ENCODE measurements at regions not wholly inside any gene's neighbourhood (a gene's known extent, or its start where the extent isn't known, plus 50 kb on each side); places are given as distances from the start of the nearest gene placed in this dataset.

DNA sequence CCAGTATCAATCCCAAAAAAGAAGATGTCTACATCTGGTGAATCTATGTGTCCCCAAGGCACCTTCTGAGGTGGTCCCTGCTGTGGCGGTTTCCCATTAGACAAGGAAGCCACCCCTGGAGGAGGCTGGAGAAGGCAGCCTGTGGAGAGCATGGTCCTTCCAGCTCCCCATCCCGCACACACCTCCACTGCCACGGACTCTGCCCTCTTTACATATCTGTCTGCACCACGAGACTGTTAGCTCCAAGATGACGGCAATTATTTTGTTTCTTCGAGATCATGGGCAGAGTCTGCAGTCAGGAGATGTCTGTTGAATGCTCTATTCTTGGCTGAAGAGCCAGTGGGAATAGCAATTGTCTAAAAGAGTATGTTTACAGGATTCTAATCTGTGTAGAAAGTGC is 132.0 kb downstream of the OSR1 start:
- no peak for DNase-seq
- Histone ChIP-seq H3K4me1 (peaks cover 0 to 3% of the 10 kb centered on the region in 2 donors), H3K27me3 (no peaks in the 10 kb centered on the region), H3K36me3 (no peaks in the 10 kb centered on the region), H3K9me3 (no peaks in the 10 kb centered on the region), H3K4me3 (no peak overlapping the region), H3K27ac (no peak overlapping the region)
- no peak for TF ChIP-seq POLR2A (IDR thresholded peaks at IDR 0.05)
- TF ChIP-seq, protein P1, sequence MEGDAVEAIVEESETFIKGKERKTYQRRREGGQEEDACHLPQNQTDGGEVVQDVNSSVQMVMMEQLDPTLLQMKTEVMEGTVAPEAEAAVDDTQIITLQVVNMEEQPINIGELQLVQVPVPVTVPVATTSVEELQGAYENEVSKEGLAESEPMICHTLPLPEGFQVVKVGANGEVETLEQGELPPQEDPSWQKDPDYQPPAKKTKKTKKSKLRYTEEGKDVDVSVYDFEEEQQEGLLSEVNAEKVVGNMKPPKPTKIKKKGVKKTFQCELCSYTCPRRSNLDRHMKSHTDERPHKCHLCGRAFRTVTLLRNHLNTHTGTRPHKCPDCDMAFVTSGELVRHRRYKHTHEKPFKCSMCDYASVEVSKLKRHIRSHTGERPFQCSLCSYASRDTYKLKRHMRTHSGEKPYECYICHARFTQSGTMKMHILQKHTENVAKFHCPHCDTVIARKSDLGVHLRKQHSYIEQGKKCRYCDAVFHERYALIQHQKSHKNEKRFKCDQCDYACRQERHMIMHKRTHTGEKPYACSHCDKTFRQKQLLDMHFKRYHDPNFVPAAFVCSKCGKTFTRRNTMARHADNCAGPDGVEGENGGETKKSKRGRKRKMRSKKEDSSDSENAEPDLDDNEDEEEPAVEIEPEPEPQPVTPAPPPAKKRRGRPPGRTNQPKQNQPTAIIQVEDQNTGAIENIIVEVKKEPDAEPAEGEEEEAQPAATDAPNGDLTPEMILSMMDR (IDR thresholded peaks at IDR 0.05) = no peak
- intact Hi-C loops (cut with DNase I; ENCODE audit: low total_unique reads) = no loop called here

DNA sequence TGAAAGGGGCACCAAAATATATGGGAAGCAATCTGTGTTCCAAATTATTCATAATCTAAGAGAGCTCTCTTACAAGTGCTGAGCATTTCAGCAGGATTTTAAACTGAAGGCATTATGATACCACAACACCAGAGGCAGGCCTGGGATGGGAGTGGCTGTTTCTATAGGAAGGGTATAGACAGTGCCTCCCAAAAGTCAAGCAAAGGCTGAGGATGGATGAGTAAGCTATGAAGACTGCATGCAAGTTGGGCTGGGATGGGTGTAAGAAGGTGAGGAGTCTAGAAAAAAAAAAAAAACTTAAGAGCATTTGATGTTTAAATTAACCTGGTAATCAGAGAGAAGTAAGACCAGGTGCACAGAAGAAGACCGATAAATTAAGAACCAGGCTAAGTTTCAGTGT is 132.5 kb downstream of the OSR1 start:
- Histone ChIP-seq H3K36me3 (no peaks in the 10 kb centered on the region), H3K4me3 (no peak overlapping the region), H3K9me3 (no peaks in the 10 kb centered on the region), H3K4me1 (peaks cover 0 to 3% of the 10 kb centered on the region in 2 donors), H3K27me3 (no peaks in the 10 kb centered on the region), H3K27ac (no peak overlapping the region)
- TF ChIP-seq, protein P1 (IDR thresholded peaks at IDR 0.05) = no peak
- no peak for TF ChIP-seq POLR2A (IDR thresholded peaks at IDR 0.05)
- DNase-seq = no peak
- intact Hi-C loops (cut with DNase I; ENCODE audit: low total_unique reads) = no loop called here

DNA sequence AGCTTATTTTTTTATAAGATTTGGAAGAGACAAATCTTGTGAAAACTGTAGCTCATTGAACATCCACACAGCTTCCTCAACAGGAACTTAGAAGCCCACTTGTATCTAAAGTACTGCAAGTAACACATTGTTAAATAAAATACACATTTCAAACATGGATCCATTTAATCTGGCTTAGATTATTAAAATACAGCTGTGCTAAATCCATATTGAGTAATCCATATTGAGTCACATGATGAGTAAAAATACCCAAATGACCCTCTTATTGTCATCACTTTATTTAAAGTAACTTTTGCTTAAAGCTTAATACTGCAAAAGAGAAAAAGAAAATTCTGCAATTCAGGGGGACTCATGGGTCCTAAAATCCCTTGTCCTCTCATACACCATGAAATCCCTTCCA is 133.3 kb downstream of the OSR1 start:
- Histone ChIP-seq H3K4me1 (peaks cover 0 to 3% of the 10 kb centered on the region in 2 donors), H3K27ac (no peak overlapping the region), H3K36me3 (no peaks in the 10 kb centered on the region), H3K9me3 (no peaks in the 10 kb centered on the region), H3K27me3 (no peaks in the 10 kb centered on the region), H3K4me3 (no peak overlapping the region)
- TF ChIP-seq POLR2A (IDR thresholded peaks at IDR 0.05) = no peak
- TF ChIP-seq, protein P1 (IDR thresholded peaks at IDR 0.05) = no peak
- no peak for DNase-seq
- intact Hi-C loops (cut with DNase I; ENCODE audit: low total_unique reads) = no loop called here

DNA sequence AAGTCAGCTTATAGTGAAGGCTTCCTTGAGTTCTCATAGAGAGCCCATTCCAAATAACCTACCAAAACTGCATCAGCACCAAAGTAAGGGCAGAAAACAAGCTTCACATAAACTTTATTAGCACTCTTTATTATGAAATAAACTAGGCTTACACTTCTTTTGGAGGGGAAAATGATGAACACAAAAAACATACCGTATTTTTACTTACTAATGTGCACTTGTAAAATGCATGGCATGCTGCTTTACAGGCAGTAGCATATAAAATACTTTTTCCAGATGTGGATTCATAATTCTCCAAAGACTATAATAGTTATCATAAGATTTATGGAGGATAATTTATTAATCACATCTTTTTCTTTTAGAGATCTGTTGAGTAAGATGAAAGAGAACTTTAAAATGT is 133.9 kb downstream of the OSR1 start:
- Histone ChIP-seq H3K27ac (no peak overlapping the region), H3K9me3 (no peaks in the 10 kb centered on the region), H3K36me3 (no peaks in the 10 kb centered on the region), H3K4me3 (no peak overlapping the region), H3K27me3 (no peaks in the 10 kb centered on the region), H3K4me1 (peaks cover 0 to 3% of the 10 kb centered on the region in 2 donors)
- no peak for TF ChIP-seq POLR2A (IDR thresholded peaks at IDR 0.05)
- TF ChIP-seq, protein P1 (IDR thresholded peaks at IDR 0.05) = no peak
- no peak for DNase-seq
- intact Hi-C loops (cut with DNase I; ENCODE audit: low total_unique reads) = no loop called here

DNA sequence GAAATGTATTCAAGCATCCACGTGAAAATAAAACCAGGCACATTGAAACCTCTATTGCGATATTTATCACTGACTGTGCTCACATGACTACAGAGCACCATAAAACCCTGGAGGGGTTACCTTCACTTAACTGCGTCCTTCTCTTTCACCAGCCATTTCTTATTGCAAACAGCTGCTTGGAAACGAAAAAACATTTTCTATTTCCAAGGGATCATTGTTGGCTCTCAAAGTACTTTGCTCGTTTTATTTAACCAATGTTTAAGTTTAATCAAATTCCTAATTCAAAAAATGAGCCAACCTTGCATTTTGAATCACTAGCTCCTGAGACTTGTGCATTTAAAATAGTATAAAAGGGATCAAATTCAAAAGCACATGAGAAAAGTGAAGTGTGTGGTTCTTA is 134.4 kb downstream of the OSR1 start:
- TF ChIP-seq, protein P1 (IDR thresholded peaks at IDR 0.05) = no peak
- no peak for TF ChIP-seq POLR2A (IDR thresholded peaks at IDR 0.05)
- H3K27ac ChIP-seq = no peak overlapping the region
- H3K36me3 ChIP-seq = no peaks in the 10 kb centered on the region
- no peak for DNase-seq
- H3K4me1 ChIP-seq = peaks cover 0 to 3% of the 10 kb centered on the region in 2 donors
- intact Hi-C loops (cut with DNase I; ENCODE audit: low total_unique reads) = no loop called here
- no peaks in the 10 kb centered on the region for H3K27me3 ChIP-seq
- no peaks in the 10 kb centered on the region for H3K9me3 ChIP-seq
- H3K4me3 ChIP-seq = no peak overlapping the region
